HEK293 (cell line): ENCODE measurements at regions not wholly inside any gene's neighbourhood (a gene's known extent, or its start where the extent isn't known, plus 50 kb on each side); places are given as distances from the start of the nearest gene placed in this dataset.

Experiments
- CTCF ChIA-PET: fragments of 350-600 bp; formaldehyde crosslinking; extraction: SDS; loops from one replicate; lab custom pipeline; 2021; ENCODE audit warnings: antibody characterized with exemption; lab: Yijun Ruan, JAX
- POLR2A ChIA-PET: fragments of 300-600 bp; formaldehyde crosslinking; extraction: SDS; loops from one replicate; lab custom pipeline; 2020; ENCODE audit warnings: antibody characterized with exemption, inconsistent platforms; lab: Yijun Ruan, JAX
- H3K27ac ChIP-seq: fragments of 200-500 bp; sonication (Bioruptor generic); 2 replicates; pipeline ENCODE4 v1.5.1; 2014; ENCODE audit warnings: low read depth, low read length, control low read depth, inconsistent platforms; ENCODE audit errors: extremely low read depth
- H3K36me3 ChIP-seq, 2 experiments: fragments of 200-500 bp in 1 of 2; sonication (Bioruptor generic) in 1 of 2; 1 replicate in 1 of 2; 2 replicates in 1 of 2; pipeline ENCODE4 v1.5.1; 2014 to 2017; ENCODE audit warnings: inconsistent platforms in 2 of 2, low read length in 2 of 2; ENCODE audit not compliant: control insufficient read depth in 2 of 2, insufficient read depth in 1 of 2
- H3K4me1 ChIP-seq: fragments of 200-500 bp; sonication (Bioruptor generic); 2 replicates; pipeline ENCODE4 v1.5.1; 2014; ENCODE audit warnings: mild to moderate bottlenecking, low read length, inconsistent platforms; ENCODE audit not compliant: control insufficient read depth, insufficient read depth
- H3K4me3 ChIP-seq: 2 replicates; pipeline ENCODE4 v1.5.1; 2011; ENCODE audit warnings: low read depth, mild to moderate bottlenecking, control low read depth, low read length, moderate library complexity
- H3K9me3 ChIP-seq: fragments of 200-500 bp; sonication (Bioruptor generic); 2 replicates; pipeline ENCODE4 v1.5.1; 2014; ENCODE audit warnings: low read depth, low read length, inconsistent platforms; ENCODE audit not compliant: control insufficient read depth, insufficient read depth
- BCL11A ChIP-seq: fragments of 450-650 bp; formaldehyde crosslinking; IDR thresholded peaks from 2 replicates; pipeline ENCODE4 v1.5.1; 2016; ENCODE audit warnings: low read depth, missing biosample characterization, missing genetic modification characterization
- IKZF3 ChIP-seq: fragments of 450-650 bp; IDR thresholded peaks from 2 replicates; pipeline ENCODE4 v1.5.0; 2018; ENCODE audit warnings: missing biosample characterization, mild to moderate bottlenecking, missing genetic modification characterization, moderate library complexity
- MEIS1 ChIP-seq: sonication (generic); formaldehyde crosslinking; IDR thresholded peaks from 2 replicates; pipeline ENCODE4 v1.8.1; 2022; ENCODE audit warnings: missing genetic modification reagents, mild to moderate bottlenecking, borderline replicate concordance
- OVOL3 ChIP-seq: fragments of 450-650 bp; formaldehyde crosslinking; IDR thresholded peaks from 2 replicates; pipeline ENCODE4 v1.5.1; 2016; ENCODE audit warnings: missing biosample characterization, missing genetic modification characterization
- WT1 ChIP-seq: fragments of 450-650 bp; formaldehyde crosslinking; IDR thresholded peaks from 2 replicates; pipeline ENCODE4 v1.5.1; 2016; ENCODE audit warnings: missing biosample characterization, missing genetic modification characterization
- ZNF140 ChIP-seq: fragments of 450-650 bp; formaldehyde crosslinking; IDR thresholded peaks from 2 replicates; pipeline ENCODE4 v1.5.1; 2016; ENCODE audit warnings: missing biosample characterization, missing genetic modification characterization
- ZNF19 ChIP-seq: fragments of 450-650 bp; formaldehyde crosslinking; IDR thresholded peaks from 2 replicates; pipeline ENCODE4; 2016; ENCODE audit warnings: missing biosample characterization, missing genetic modification characterization, low read depth
- ZNF26 ChIP-seq: fragments of 450-650 bp; formaldehyde crosslinking; IDR thresholded peaks from 2 replicates; pipeline ENCODE4 v1.5.1; 2016; ENCODE audit warnings: missing biosample characterization, missing genetic modification characterization
- ZNF404 ChIP-seq: fragments of 450-650 bp; formaldehyde crosslinking; IDR thresholded peaks from 2 replicates; pipeline ENCODE4 v1.5.1; 2017; ENCODE audit warnings: missing biosample characterization, missing genetic modification characterization
- ZNF426 ChIP-seq: fragments of 450-650 bp; formaldehyde crosslinking; IDR thresholded peaks from 2 replicates; pipeline ENCODE4 v1.5.1; 2017; ENCODE audit warnings: missing biosample characterization, missing genetic modification characterization, mild to moderate bottlenecking, inconsistent platforms, moderate library complexity
- ZNF473 ChIP-seq: fragments of 450-650 bp; formaldehyde crosslinking; IDR thresholded peaks from 2 replicates; pipeline ENCODE4 v1.5.1; 2017; ENCODE audit warnings: missing biosample characterization, missing genetic modification characterization
- ZNF510 ChIP-seq: fragments of 450-650 bp; formaldehyde crosslinking; IDR thresholded peaks from 2 replicates; pipeline ENCODE4 v1.5.1; 2018; ENCODE audit warnings: mild to moderate bottlenecking, missing genetic modification characterization, missing biosample characterization; ENCODE audit not compliant: insufficient replicate concordance
- ZNF513 ChIP-seq: fragments of 450-650 bp; IDR thresholded peaks from 2 replicates; pipeline ENCODE4 v1.5.1; 2018; ENCODE audit warnings: missing biosample characterization, missing genetic modification characterization
- ZNF530 ChIP-seq: fragments of 450-650 bp; formaldehyde crosslinking; IDR thresholded peaks from 2 replicates; pipeline ENCODE4 v1.5.1; 2016; ENCODE audit warnings: low read depth, missing biosample characterization, missing genetic modification characterization
- ZNF785 ChIP-seq: fragments of 450-650 bp; formaldehyde crosslinking; IDR thresholded peaks from 2 replicates; pipeline ENCODE4 v1.5.1; 2016; ENCODE audit warnings: missing biosample characterization, missing genetic modification characterization
- ZSCAN16 ChIP-seq: fragments of 450-650 bp; formaldehyde crosslinking; IDR thresholded peaks from 2 replicates; pipeline ENCODE4 v1.5.1; 2016; ENCODE audit warnings: missing biosample characterization, missing genetic modification characterization
- TF ChIP-seq, protein P1 (sequence below): fragments of 450-650 bp; formaldehyde crosslinking; IDR thresholded peaks from 2 replicates; pipeline ENCODE4 v1.5.1; 2016; ENCODE audit warnings: missing biosample characterization, missing genetic modification characterization
- TF ChIP-seq, protein P2 (sequence below): fragments of 450-650 bp; formaldehyde crosslinking; IDR thresholded peaks from 2 replicates; pipeline ENCODE4 v1.5.1; 2016; ENCODE audit warnings: missing biosample characterization, missing genetic modification characterization

DNA sequence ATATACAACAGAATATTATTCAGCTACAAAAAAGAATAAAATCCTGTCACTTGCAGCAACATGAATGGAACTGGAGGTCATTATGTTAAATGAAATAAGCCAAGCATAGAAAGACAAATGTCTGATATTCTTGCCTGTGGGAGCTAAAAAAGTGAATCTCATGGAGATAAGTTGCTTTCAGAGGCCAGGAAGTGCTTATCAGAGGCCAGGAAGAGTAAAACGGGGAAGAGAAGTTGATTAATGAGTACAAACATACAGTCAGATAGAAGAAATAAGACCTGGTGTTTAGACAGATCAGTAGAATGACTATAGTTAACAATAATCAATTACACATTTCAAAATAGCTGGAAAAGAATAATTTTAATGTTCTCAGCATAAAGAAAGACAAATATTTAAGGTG is 54.4 kb upstream of the CPHXL start:
- Histone ChIP-seq H3K36me3 (no peaks in the 10 kb centered on the region), H3K27ac (no peak overlapping the region), H3K9me3 (no peaks in the 10 kb centered on the region), H3K4me3 (no peak overlapping the region), H3K4me1 (no peaks in the 10 kb centered on the region)
- POLR2A ChIA-PET: no interaction called here
- TF ChIP-seq ZNF426 (tag by site-specific recombination): no peak
- TF ChIP-seq WT1: no peak
- TF ChIP-seq ZNF513 (tag by site-specific recombination): no peak
- TF ChIP-seq ZSCAN16 (tag by site-specific recombination): no peak
- no peak for TF ChIP-seq ZNF404 (tag by site-specific recombination)
- TF ChIP-seq, protein P1, sequence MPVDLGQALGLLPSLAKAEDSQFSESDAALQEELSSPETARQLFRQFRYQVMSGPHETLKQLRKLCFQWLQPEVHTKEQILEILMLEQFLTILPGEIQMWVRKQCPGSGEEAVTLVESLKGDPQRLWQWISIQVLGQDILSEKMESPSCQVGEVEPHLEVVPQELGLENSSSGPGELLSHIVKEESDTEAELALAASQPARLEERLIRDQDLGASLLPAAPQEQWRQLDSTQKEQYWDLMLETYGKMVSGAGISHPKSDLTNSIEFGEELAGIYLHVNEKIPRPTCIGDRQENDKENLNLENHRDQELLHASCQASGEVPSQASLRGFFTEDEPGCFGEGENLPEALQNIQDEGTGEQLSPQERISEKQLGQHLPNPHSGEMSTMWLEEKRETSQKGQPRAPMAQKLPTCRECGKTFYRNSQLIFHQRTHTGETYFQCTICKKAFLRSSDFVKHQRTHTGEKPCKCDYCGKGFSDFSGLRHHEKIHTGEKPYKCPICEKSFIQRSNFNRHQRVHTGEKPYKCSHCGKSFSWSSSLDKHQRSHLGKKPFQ (tag by site-specific recombination): no peak
- no peak for TF ChIP-seq BCL11A (tag by site-specific recombination)
- no peak for TF ChIP-seq ZNF473 (tag by site-specific recombination)
- no peak for TF ChIP-seq ZNF140 (tag by site-specific recombination)
- CTCF ChIA-PET: interaction anchor here (2.3 kb wide), 1 partner anchor 1390 kb away, joined by 8 read pairs; no protein-coding TSS in a partner anchor

- TF ChIP-seq ZNF19 (tag by site-specific recombination) (no peak), OVOL3 (tag by site-specific recombination) (no peak), ZNF530 (tag by site-specific recombination) (no peak), IKZF3 (no peak), ZNF26 (tag by site-specific recombination) (no peak), ZNF785 (tag by site-specific recombination) (no peak), ZNF510 (tag by site-specific recombination) (no peak), MEIS1 (CRISPR knock-in tag) (no peak)
- TF ChIP-seq, protein P1 (tag by site-specific recombination): no peak
- TF ChIP-seq, protein P2, sequence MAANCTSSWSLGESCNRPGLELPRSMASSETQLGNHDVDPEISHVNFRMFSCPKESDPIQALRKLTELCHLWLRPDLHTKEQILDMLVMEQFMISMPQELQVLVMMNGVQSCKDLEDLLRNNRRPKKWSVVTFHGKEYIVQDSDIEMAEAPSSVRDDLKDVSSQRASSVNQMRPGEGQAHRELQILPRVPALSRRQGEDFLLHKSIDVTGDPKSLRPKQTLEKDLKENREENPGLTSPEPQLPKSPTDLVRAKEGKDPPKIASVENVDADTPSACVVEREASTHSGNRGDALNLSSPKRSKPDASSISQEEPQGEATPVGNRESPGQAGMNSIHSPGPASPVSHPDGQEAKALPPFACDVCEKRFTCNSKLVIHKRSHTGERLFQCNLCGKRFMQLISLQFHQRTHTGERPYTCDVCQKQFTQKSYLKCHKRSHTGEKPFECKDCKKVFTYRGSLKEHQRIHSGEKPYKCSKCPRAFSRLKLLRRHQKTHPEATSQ (tag by site-specific recombination): no peak
- ChIA-PET POLR2A (no interaction called here), CTCF (interaction anchor here (0.5 to 2.3 kb wide), 2 partner anchors 117 to 1389 kb away, joined by 3 to 8 read pairs; no protein-coding TSS in a partner anchor)
- H3K4me1 ChIP-seq: no peaks in the 10 kb centered on the region
- no peaks in the 10 kb centered on the region for H3K9me3 ChIP-seq
- H3K4me3 ChIP-seq: no peak overlapping the region
- no peak overlapping the region for H3K27ac ChIP-seq
- no peaks in the 10 kb centered on the region for H3K36me3 ChIP-seq
Observed at GRCh38 chr16:75781683-75782343, 55.5 kb upstream of the CPHXL start.
